Lower leg skin (tissue), 3 donors: ENCODE measurements at regions not wholly inside any gene's neighbourhood (a gene's known extent, or its start where the extent isn't known, plus 50 kb on each side); places are given as distances from the start of the nearest gene placed in this dataset.

Source experiments
- CTCF ChIP-seq, 3 donors: fragments of 450-650 bp; IDR thresholded peaks; one replicate each; pipeline ENCODE4 v1.5.1; 2016; ENCODE audit warnings: antibody characterized with exemption in 3 of 3, mild to moderate bottlenecking in 3 of 3, moderate library complexity in 2 of 3
- POLR2A ChIP-seq, 2 donors: fragments of 450-650 bp; IDR thresholded peaks; one replicate each; pipeline ENCODE4 v1.6.1; 2016 to 2017; ENCODE audit warnings: antibody characterized with exemption in 2 of 2, mild to moderate bottlenecking in 1 of 2, moderate library complexity in 1 of 2

DNA sequence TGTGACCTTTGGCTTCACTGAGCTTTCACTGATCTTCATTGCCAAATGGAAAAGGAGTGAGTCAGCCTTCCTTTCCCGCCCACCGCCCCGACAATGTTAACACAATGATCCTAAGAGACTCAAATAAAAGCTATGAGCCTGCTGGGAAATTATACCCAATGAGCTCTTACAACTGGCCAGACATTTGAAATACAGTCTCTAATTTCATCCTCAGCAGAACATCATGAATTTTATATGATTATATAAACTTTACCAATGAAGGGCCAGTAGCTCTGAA lies 252.5 kb downstream of the SIPA1L2 start:
- TF ChIP-seq CTCF (IDR thresholded peaks at IDR 0.05) (no peak), POLR2A (IDR thresholded peaks at IDR 0.05) (no peak)
